Spleen (tissue), 11 donors: ENCODE measurements at regions not wholly inside any gene's neighbourhood (a gene's known extent, or its start where the extent isn't known, plus 50 kb on each side); places are given as distances from the start of the nearest gene placed in this dataset.
A peak's percentile ranks its signal among the peaks of the same experiment; 100 is the strongest.

Experiments used
- DNase-seq: peaks from one replicate; pipeline ENCODE4 v3.0.0-alpha.2; 2020
- H3K27ac ChIP-seq, 8 donors: fragments of 200-600 bp; sonication (generic) in 7 of 8; 1 replicate in 4 of 8; 2 replicates in 4 of 8; pipeline versions ENCODE4 v1.5.0 to v1.8.0; 2016 to 2021; ENCODE audit warnings: inconsistent platforms in 4 of 8, mild to moderate bottlenecking in 4 of 8, moderate library complexity in 1 of 8
- H3K27me3 ChIP-seq, 7 donors: fragments of 200-600 bp; sonication (generic) in 6 of 7; replicated peaks in 1 of 7; 1 replicate in 4 of 7; 2 replicates in 3 of 7; pipeline versions ENCODE4 v1.5.0 to v1.8.0; 2016 to 2021; ENCODE audit warnings: inconsistent platforms in 3 of 7, mild to moderate bottlenecking in 1 of 7
- H3K36me3 ChIP-seq, 6 donors: fragments of 200-600 bp; sonication (generic) in 5 of 6; 1 replicate in 4 of 6; 2 replicates in 2 of 6; pipeline versions ENCODE4 v1.5.0 to v1.8.0; 2016 to 2021; ENCODE audit warnings: inconsistent platforms in 2 of 6
- H3K4me1 ChIP-seq, 6 donors: fragments of 200-600 bp; sonication (generic) in 5 of 6; 1 replicate in 3 of 6; 2 replicates in 3 of 6; pipeline versions ENCODE4 v1.5.0 to v1.8.0; 2016 to 2021; ENCODE audit warnings: inconsistent platforms in 3 of 6
- H3K4me3 ChIP-seq, 8 donors: fragments of 200-600 bp; sonication (generic) in 7 of 8; 1 replicate in 4 of 8; 2 replicates in 4 of 8; pipeline versions ENCODE4 v1.5.0 to v1.8.0; 2016 to 2021; ENCODE audit warnings: inconsistent platforms in 4 of 8, mild to moderate bottlenecking in 4 of 8, moderate library complexity in 2 of 8
- H3K9me3 ChIP-seq, 8 donors: fragments of 200-600 bp; sonication (generic) in 7 of 8; 1 replicate in 4 of 8; 2 replicates in 4 of 8; pipeline versions ENCODE4 v1.5.0 to v1.8.0; 2016 to 2021; ENCODE audit warnings: inconsistent platforms in 4 of 8
- CTCF ChIP-seq, 11 experiments: fragments of 200-600 bp in 7 of 11; fragments of 450-650 bp in 4 of 11; sonication (generic) in 4 of 11; IDR thresholded peaks in 8 of 11; conservative IDR thresholded peaks in 3 of 11; 1 replicate in 7 of 11; 2 replicates in 4 of 11; pipeline versions ENCODE4 v1.4.0 to v1.8.0; 2016 to 2021; ENCODE audit warnings: antibody characterized with exemption in 11 of 11, inconsistent platforms in 4 of 11, mild to moderate bottlenecking in 1 of 11
- POLR2A ChIP-seq, 3 donors: fragments of 450-650 bp; IDR thresholded peaks; one replicate each; pipeline ENCODE4 v1.5.1; 2017; ENCODE audit warnings: antibody characterized with exemption in 3 of 3, mild to moderate bottlenecking in 1 of 3
- POLR2AphosphoS5 ChIP-seq, 3 donors: sonication (generic); formaldehyde crosslinking; IDR thresholded peaks; one replicate each; pipeline ENCODE4 v1.5.1; 2017; ENCODE audit warnings: antibody characterized with exemption in 3 of 3
- WGBS, 5 donors: extraction: QIAGEN DNeasy Blood & Tissue Kit in 3 of 5; methylation state at CpG; one replicate each; pipeline versions ENCODE4 v1.1.5 to v1.1.7; 2013 to 2018; 5-methylcytosine and 5-hydroxymethylcytosine counted together
- intact Hi-C: fragments of 100-400 bp; cut with DNase I; formaldehyde crosslinking; loops from one replicate; pipeline ENCODE4 v1.15.0; 2023; ENCODE audit warnings: low total_unique reads
- donor health status: healthy with polysubstance abuse.
- donor health status: DM: no; HTN: no; CAD: no; lungs with moderate emphysema.
- donor health status: DM: no; HTN: no; CAD: no.
- donor health status: Bipolar disorder and iron deficiency.
- donor health status: healthy.
- donor health status: DM: no; HTN: no; CAD: no.
- donor health status: DM: yes; HTN: yes; CAD: no.

- DNase-seq: no peak
- no peak overlapping the region for H3K27ac ChIP-seq
- no peak overlapping the region for H3K4me3 ChIP-seq
- 53 to 68% (median 61%) methylated on average over 3 of the region's 3 CpGs for WGBS, 5 donors
- H3K27me3 ChIP-seq: no peaks in the 10 kb centered on the region
- no peaks in the 10 kb centered on the region for H3K36me3 ChIP-seq
- TF ChIP-seq POLR2A (IDR thresholded peaks at IDR 0.05) (no peak), POLR2AphosphoS5 (IDR thresholded peaks at IDR 0.05) (no peak)
- intact Hi-C loops: no loop called here
- H3K9me3 ChIP-seq: peaks cover 0 to 22% (median 10%) of the 10 kb centered on the region in 8 donors
- peaks cover 0 to 20% (median 5%) of the 10 kb centered on the region in 6 donors for H3K4me1 ChIP-seq
Measured at GRCh38 chr2:12205086-12205485, 458.7 kb downstream of the LPIN1 start.

DNA sequence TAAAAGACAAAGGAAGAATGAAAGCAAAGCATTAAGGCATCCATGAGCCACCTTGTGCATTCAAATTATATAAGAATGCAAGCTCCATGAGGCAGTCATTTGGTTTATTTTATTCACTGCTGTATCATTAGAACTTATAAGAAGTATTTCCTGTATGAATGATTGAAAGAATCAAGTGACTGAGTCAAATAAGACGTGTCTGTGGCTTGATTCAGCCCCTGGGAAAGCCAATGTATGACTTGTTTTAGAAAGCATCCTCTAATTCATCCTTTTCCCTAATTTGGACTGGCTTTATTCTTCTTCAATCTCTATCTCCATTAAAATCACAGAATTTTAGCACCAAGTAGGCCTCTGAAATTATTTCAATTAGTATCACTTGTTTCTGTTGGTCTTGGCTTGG is 461.1 kb downstream of the LPIN1 start:
- intact Hi-C loops: no loop called here
- TF ChIP-seq POLR2A (IDR thresholded peaks at IDR 0.05) (no peak), POLR2AphosphoS5 (IDR thresholded peaks at IDR 0.05) (no peak), CTCF (IDR thresholded peaks at IDR 0.05 in 8 of 11, conservative IDR thresholded peaks at IDR 0.05 in 3 of 11) (no peak)
- WGBS, 5 donors: 58 to 77% (median 68%) methylated on average over 1 of the region's 1 CpG
- H3K27me3 ChIP-seq: no peaks in the 10 kb centered on the region
- no peak overlapping the region for H3K4me3 ChIP-seq
- peaks cover 0 to 22% (median 10%) of the 10 kb centered on the region in 8 donors for H3K9me3 ChIP-seq
- peaks cover 0 to 7% (median 0%) of the 10 kb centered on the region in 6 donors for H3K4me1 ChIP-seq
- no peak overlapping the region for H3K27ac ChIP-seq
- DNase-seq: no peak
- no peaks in the 10 kb centered on the region for H3K36me3 ChIP-seq

GRCh38 chr2:12210016-12210933 is 463.8 kb downstream of the LPIN1 start:
- TF ChIP-seq CTCF (IDR thresholded peaks at IDR 0.05 in 8 of 11, conservative IDR thresholded peaks at IDR 0.05 in 3 of 11): no peak
- TF ChIP-seq POLR2A (IDR thresholded peaks at IDR 0.05): no peak
- no peak for TF ChIP-seq POLR2AphosphoS5 (IDR thresholded peaks at IDR 0.05)
- WGBS, 5 donors: 82 to 89% (median 84%) methylated on average over 17 of the region's 17 CpGs
- intact Hi-C loops: no loop called here
- Histone ChIP-seq H3K36me3 (no peaks in the 10 kb centered on the region), H3K4me3 (no peak overlapping the region), H3K9me3 (peaks cover 0 to 10% (median 3%) of the 10 kb centered on the region in 8 donors), H3K4me1 (no peaks in the 10 kb centered on the region), H3K27me3 (no peaks in the 10 kb centered on the region), H3K27ac (peak overlapping the region in 1 of 8 donors; percentile 37)
- DNase-seq: no peak

- Histone ChIP-seq H3K4me3 (no peak overlapping the region), H3K27ac (no peak overlapping the region), H3K36me3 (no peaks in the 10 kb centered on the region), H3K9me3 (no peaks in the 10 kb centered on the region), H3K4me1 (no peaks in the 10 kb centered on the region), H3K27me3 (no peaks in the 10 kb centered on the region)
- 54 to 94% (median 78%) methylated on average over 3 of the region's 3 CpGs for WGBS, 5 donors
- no peak for TF ChIP-seq POLR2AphosphoS5 (IDR thresholded peaks at IDR 0.05)
- intact Hi-C loops: no loop called here
- no peak for DNase-seq
Measured at GRCh38 chr2:12211326-12212175, 465.1 kb downstream of the LPIN1 start.
